ENCODE measurements at regions not wholly inside any gene's neighbourhood (a gene's known extent, or its start where the extent isn't known, plus 50 kb on each side); places are given as distances from the start of the nearest gene placed in this dataset.

DNA sequence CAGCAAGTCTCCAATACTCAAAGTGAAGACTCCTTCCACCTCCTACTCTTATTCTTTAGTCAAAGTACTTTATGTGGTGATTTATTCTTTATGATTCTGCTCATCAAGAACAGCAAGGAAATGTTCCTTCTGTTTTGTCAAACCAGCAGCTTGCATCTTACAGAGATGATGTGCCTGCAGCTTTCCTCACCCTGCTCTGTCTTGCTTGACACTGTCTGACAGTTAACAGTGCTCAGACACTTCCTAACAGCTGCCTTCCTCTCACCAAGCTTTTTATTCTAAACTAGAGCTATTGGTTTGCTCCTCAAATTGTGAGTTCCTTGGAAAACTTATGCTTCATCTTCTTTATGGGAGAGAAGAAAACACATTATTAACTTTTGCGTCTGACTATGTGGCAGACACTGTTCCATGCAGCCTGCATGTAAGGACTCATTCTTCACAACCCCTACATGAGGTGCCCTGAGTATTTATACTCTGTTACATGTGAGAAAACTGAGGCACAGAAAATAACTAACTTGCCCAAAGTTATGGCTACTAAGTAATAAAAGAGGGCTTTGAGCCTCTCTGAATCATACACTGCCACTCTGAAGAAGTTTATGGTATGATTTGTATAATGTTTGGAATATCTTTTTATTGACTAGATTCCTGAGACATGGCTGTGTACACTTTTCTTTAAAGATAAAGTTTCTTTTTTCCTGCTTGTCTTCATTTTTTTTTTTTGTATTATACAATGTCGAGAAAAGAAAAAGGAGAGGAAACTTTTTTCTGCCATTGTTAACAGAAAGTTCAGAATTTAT, 723.3 kb upstream of the DDX18 start:
- no peak for TF ChIP-seq TAF1 (IDR thresholded peaks at IDR 0.05; ENCODE audit: borderline replicate concordance, insufficient read depth, low read length)
- TF ChIP-seq SIN3A (IDR thresholded peaks at IDR 0.05; ENCODE audit: borderline replicate concordance, insufficient read depth, low read length), result no peak
- TF ChIP-seq FOXP2 (optimal IDR thresholded peaks at IDR 0.05; ENCODE audit: borderline replicate concordance, extremely low read depth, extremely low read length, insufficient read depth), result no peak
- TF ChIP-seq, protein P1, sequence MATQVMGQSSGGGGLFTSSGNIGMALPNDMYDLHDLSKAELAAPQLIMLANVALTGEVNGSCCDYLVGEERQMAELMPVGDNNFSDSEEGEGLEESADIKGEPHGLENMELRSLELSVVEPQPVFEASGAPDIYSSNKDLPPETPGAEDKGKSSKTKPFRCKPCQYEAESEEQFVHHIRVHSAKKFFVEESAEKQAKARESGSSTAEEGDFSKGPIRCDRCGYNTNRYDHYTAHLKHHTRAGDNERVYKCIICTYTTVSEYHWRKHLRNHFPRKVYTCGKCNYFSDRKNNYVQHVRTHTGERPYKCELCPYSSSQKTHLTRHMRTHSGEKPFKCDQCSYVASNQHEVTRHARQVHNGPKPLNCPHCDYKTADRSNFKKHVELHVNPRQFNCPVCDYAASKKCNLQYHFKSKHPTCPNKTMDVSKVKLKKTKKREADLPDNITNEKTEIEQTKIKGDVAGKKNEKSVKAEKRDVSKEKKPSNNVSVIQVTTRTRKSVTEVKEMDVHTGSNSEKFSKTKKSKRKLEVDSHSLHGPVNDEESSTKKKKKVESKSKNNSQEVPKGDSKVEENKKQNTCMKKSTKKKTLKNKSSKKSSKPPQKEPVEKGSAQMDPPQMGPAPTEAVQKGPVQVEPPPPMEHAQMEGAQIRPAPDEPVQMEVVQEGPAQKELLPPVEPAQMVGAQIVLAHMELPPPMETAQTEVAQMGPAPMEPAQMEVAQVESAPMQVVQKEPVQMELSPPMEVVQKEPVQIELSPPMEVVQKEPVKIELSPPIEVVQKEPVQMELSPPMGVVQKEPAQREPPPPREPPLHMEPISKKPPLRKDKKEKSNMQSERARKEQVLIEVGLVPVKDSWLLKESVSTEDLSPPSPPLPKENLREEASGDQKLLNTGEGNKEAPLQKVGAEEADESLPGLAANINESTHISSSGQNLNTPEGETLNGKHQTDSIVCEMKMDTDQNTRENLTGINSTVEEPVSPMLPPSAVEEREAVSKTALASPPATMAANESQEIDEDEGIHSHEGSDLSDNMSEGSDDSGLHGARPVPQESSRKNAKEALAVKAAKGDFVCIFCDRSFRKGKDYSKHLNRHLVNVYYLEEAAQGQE (IDR thresholded peaks at IDR 0.05; ENCODE audit: insufficient read depth in 1 of 2, low read depth in 2 of 2, low read length in 2 of 2), result no peak
- TF ChIP-seq POLR2AphosphoS5 (IDR thresholded peaks at IDR 0.05; ENCODE audit: low read depth, low read length), result no peak

DNA sequence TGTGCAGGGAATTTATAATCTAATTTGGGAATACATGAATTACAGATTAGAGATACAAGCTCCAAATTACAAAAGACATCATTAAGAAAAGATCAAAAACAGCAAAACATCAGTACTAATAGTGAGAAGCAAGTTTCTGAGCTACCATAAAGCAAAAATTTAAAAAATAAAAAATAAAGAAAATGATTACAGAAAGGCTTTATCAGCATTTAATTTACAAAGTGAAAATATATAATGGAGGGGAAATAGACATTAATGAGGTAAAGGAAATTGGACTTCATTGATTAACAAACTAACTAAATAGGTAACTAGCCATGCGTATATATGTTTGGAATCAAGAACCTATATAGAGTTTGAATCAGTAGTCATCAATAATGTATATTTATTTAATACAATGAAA, 712.9 kb upstream of the DDX18 start:
- TF ChIP-seq FOXP2 (optimal IDR thresholded peaks at IDR 0.05; ENCODE audit: borderline replicate concordance, extremely low read depth, extremely low read length, insufficient read depth) (no peak), TAF1 (IDR thresholded peaks at IDR 0.05; ENCODE audit: borderline replicate concordance, insufficient read depth, low read length) (no peak), POLR2AphosphoS5 (IDR thresholded peaks at IDR 0.05; ENCODE audit: low read depth, low read length) (no peak), SIN3A (IDR thresholded peaks at IDR 0.05; ENCODE audit: borderline replicate concordance, insufficient read depth, low read length) (no peak)
- TF ChIP-seq, protein P1 (IDR thresholded peaks at IDR 0.05; ENCODE audit: insufficient read depth in 1 of 2, low read depth in 2 of 2, low read length in 2 of 2), result no peak

DNA sequence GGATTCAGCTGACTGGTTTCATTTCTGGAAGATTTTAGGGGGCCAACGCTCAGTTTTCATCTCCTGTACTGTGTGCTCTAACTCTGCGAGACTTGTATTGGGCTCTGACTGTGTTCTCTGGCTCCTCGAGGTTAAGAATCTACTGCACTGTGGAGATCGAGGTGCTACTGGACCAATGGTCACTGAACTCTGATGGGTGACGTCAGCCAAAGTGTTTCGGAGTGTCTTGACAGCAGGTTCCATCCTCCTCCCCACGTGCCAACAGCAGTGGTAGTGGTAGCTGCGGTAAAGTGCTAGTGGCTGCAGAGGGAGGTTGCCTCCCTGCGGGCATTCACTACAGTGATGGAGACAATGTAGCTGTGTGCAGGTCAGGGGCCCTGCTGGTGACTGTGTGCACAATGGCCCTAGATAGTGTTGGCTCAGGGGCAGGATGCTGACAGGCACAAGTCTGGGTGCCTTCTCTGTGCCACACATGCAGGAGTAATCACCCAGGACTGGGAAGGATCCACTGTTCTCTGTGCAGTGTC, 705.7 kb upstream of the DDX18 start:
- TF ChIP-seq, protein P1 (IDR thresholded peaks at IDR 0.05; ENCODE audit: insufficient read depth in 1 of 2, low read depth in 2 of 2, low read length in 2 of 2), result no peak
- TF ChIP-seq SIN3A (IDR thresholded peaks at IDR 0.05; ENCODE audit: borderline replicate concordance, insufficient read depth, low read length), result no peak

DNA sequence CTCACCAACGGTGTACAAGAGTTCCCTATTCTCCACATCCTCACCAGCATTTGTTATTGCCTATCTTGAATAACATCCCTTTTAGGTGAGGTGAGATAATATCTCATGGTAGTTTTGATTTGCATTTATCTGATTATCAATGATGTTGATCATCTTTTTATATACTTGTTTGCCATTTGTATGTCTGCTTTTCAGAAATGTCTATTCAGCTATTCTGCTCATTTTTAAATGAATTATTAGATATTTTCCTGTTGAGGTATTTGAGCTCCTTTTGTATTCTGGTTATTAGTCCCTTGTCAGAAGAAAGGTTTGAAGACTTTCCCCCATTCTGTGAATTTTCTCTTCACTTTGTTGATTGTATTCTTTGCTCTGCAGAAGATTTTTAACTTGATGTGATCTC, 695.5 kb upstream of the DDX18 start:
- TF ChIP-seq SIN3A (IDR thresholded peaks at IDR 0.05; ENCODE audit: borderline replicate concordance, insufficient read depth, low read length) (no peak), POLR2AphosphoS5 (IDR thresholded peaks at IDR 0.05; ENCODE audit: low read depth, low read length) (no peak), TAF1 (IDR thresholded peaks at IDR 0.05; ENCODE audit: borderline replicate concordance, insufficient read depth, low read length) (no peak)

DNA sequence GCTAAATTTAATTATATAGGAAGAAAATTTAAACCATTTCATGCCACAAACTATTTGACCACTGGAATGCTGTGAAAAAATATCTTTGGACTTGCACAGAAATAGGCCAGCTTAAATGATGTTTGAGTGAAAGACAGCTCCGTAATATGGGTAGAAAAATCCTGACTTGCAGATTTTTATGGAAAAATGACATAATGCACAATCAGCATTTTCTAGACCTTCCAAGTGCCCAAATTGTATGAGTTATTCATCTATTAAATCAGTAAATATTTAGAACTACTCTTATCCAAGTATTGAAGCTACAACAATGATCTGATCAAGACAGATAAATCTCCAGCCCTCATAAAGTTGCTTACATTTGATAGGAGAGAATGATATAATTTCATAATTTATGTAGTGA, 691.1 kb upstream of the DDX18 start:
- TF ChIP-seq TAF1 (IDR thresholded peaks at IDR 0.05; ENCODE audit: borderline replicate concordance, insufficient read depth, low read length) (no peak), POLR2AphosphoS5 (IDR thresholded peaks at IDR 0.05; ENCODE audit: low read depth, low read length) (no peak), FOXP2 (optimal IDR thresholded peaks at IDR 0.05; ENCODE audit: borderline replicate concordance, extremely low read depth, extremely low read length, insufficient read depth) (no peak), SIN3A (IDR thresholded peaks at IDR 0.05; ENCODE audit: borderline replicate concordance, insufficient read depth, low read length) (no peak)
- TF ChIP-seq, protein P1 (IDR thresholded peaks at IDR 0.05; ENCODE audit: insufficient read depth in 1 of 2, low read depth in 2 of 2, low read length in 2 of 2), result no peak

Measured in PFSK-1 (cell line).